NCI-H2227 (cell line): ENCODE measurements at regions not wholly inside any gene's neighbourhood (a gene's known extent, or its start where the extent isn't known, plus 50 kb on each side); places are given as distances from the start of the nearest gene placed in this dataset.
"Not testable (repeated sequence)": the region's sequence is repeated elsewhere in the genome, so short reads cannot be mapped to it uniquely, and the experiment has no call there.

Experiments
- DNase-seq: peaks from one replicate; lab custom pipeline; 2025; ENCODE audit not compliant: unreplicated experiment; lab: John Stamatoyannopoulos, UW

DNA sequence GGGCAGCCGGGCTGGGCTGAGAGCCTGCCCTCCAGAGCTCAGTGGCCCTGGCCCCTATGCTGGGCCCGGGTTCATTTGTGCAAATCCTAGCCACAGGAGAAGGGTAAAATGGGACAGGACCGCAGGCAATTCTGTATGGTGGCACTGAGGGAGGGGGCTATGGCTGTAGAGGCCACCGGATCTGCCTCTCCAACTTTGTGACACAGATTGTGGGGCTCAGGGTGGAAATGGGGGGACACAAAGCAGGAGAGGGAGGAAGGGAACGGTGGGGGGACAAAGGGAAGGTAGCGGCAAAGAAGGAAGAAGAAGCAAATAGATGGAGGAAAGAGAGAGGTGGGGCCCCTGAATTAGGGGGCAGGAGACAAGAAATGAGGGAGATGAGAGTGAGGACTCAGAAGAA is 201.1 kb downstream of the SMAD2 start:
- no peak for DNase-seq

DNA sequence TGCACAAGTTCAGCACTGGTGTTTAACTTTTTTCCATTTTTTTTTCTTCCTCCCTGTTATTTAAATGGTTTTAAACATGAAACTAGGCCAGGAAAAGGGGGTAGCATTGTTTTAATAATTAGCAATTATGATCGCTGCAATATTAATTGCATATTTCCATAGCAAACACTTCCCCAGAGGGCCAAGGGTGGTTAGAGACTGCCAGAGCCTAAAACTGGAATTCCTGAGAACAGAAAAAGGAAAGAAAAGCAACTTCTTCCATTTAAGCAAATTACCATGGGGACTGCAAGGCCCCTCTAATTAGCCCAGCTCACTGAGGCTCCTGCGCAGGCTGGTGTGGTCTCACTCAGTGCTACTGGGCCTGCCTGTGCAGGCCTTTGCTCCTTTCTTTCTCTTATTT is 201.5 kb downstream of the SMAD2 start:
- DNase-seq = no peak

DNA sequence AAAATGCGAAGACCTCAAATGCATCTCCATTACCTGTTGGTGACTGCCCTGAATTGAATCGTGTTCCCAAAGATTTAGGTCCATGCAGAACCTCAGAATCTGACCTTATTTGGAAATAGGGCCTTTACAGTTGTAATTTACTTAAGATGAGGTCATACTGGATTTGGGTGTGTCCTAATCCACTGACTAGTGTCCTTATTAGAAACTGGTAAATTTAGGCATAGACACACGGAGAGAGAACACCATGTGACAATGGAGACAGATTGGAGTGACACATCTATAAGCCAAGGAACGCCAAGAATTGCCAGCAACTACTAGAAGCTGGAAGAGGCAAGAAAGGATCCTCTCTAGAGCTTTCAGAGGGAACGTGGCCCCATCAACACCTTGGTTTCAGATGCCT is 203.1 kb downstream of the SMAD2 start:
- DNase-seq = no peak

DNA sequence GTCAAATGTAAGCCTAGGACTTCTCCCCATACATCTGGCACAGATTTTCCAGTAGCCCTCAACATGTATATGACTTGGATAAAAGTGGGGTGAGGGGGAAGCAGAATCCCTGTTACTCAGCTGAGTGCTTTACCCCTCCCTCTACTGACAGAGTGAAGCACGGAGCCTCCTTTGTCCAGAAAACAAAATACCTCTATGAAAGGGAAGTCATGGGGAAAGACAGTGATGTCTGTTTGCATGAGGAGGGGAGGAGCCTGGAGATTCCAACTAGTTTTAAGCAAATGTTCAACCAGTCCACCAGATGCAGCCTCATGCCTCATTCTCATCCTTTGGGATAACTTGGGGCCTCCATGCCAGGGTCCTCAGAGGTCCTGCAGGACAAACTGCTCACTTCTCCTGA is 203.9 kb downstream of the SMAD2 start:
- no peak for DNase-seq

DNA sequence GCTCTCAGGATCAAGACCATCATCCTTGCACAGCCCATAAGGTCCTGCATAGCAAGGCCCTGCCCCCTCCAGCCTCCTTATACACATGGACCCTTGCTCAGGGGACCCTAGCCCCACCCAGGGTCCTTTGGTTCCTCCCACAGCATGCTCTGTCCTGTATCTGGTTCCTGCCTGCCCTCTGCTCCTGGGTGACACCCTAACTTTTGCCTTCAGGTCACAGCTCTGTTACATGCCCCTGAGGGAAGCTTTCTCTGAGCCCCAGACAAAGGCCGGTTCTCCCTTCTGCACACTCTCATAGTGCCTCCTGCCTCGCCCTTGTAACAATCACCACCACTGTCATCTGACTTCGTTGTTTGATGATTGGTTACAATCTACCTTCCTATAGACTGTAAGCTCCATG is 204.8 kb downstream of the SMAD2 start:
- DNase-seq = no peak

DNA sequence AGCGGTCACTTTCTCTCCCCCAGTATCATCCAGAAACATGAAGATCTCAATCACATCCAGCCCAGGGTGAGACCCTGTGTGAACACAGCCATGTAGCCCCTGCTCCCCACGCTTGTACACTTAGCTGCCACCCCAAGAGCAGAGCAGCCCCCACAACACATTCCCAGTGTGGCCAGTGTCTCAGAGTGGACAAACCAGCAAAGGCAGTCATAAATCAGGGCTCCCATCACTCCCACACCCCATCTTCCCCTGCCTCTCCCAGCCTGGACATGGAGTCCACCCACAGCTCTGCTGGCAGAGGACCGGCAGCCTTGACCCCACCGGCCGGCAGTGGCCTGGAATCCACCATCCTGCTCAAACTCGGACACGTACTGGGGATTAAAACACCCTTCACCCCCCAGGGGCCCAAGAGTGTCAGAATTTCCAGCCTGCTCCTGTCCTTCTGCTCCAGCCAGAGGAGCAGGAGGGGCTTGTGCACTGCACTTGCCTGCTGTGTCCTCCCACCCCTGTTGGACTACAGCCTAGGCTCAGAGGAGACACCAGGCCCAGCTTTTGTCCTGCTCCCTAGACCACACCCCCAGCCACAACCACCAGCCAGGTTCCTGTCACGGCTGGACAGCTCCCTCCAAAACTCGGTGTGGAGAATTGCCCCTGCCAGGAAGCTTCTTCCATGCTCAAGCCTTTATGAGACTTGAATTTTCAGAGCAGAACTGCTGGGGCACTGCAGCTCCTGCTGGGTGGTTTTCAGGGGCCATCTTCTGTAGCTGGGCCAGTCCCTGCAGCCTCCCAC is 206.1 kb downstream of the SMAD2 start:
- no peak for DNase-seq

DNA sequence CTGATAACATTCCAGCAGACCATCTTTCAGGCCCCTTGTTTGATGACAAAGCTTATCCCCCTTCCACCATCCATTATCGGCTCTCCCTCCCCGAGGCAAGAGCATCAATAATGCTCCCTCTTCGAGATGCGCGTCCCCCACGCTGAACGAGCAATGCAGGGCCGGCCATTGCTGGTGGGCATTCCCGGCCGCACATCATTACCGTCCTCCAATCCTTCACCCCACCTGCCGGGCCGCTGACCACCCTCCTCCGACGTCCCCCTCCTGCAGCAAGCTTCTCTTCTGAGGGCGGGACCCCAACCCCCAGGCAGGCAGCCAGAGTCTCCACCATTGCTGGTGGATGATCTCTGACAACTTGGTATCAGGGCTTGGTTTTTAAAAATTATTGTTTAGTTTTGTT is 208.6 kb downstream of the SMAD2 start:
- no peak for DNase-seq

DNA sequence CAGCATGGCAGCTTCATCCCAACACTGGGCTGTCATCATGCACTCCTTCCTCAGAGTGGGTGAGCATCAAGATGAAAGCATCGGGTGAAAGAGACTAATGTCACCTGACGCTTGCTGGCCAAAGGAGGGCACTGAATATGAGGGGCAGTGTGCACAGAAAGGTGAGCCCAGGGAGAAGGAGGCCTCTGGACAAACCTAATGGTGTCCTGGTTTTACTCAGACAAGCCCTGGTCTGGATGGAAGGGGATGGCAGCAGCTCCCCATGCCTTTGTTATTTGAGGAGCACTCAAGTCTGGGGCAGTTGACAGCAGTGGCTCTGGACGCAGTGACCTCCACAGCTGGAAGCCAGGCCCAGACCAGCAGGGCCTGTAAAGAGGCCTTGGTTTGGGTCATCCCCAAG is 209.7 kb downstream of the SMAD2 start:
- no peak for DNase-seq

DNA sequence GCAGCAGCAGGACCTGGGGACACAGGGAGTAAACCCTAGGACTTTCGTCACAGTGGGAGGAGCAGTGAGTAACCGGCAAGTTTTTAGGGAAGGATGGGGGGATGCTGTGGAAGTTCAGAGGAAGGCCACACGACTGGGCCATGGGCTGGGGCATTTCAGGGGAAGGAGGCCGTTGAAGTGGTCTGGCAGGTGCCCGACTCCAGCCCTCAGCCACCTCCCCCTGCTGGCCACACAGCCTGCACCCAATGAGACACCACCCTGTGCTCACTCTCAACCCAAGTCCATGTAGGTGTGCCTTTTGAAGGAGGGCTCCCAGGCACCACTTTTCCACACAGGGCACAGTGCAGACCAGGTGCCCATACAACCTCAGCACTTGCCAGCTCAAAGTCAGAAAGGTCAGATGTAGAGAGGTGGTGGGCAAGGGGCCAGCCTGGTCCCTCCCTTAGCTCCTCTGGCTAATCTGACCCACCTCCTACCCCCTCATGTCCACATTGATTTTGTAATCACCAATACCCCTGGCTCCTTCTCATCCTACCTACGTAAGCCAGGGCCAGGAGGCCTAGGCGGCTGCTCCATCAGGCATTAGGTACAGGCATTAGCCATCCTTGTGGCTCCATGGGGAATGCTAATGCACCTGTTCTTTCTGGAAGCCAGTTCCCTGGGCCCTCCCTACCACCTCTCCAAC is 211.2 kb downstream of the SMAD2 start:
- no peak for DNase-seq

DNA sequence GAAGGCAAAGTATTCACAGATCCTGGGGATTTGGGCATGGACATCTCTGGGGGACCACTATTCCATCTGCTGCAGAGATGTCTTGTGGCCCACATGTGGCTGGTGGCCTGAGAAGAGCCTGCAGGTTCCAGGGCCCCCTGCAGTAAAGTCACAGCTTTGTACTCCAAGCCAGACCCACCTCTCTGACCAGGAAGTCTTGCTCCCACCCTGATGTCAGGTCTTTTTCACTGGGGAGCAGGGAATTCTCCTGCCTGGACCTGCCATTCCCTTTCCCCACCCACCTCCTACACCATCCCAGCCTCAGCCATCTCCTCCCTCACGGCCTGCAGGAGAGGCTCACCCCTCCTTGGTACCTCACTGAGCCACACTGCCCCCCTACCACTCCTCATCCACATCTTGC is 211.8 kb downstream of the SMAD2 start:
- no peak for DNase-seq

DNA sequence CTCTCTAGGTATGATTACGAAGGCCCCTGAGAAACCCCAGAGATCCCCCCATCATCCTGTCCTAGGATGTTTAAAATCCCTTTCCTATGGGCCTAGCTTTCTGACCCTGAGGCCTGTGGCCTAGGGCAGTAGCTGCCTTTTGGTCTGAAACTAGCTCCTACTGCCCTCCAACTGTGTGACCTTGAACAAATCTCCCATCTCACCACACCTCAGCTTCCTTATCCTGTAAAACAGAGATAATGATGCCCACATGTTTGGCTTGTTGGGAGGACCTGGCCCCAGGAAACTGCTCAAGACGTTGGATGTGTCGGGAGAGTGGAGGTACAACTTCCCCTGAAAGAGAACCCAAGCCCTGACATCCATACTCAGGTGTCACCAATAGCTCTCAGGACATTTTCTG is 213.2 kb downstream of the SMAD2 start:
- DNase-seq = no peak

DNA sequence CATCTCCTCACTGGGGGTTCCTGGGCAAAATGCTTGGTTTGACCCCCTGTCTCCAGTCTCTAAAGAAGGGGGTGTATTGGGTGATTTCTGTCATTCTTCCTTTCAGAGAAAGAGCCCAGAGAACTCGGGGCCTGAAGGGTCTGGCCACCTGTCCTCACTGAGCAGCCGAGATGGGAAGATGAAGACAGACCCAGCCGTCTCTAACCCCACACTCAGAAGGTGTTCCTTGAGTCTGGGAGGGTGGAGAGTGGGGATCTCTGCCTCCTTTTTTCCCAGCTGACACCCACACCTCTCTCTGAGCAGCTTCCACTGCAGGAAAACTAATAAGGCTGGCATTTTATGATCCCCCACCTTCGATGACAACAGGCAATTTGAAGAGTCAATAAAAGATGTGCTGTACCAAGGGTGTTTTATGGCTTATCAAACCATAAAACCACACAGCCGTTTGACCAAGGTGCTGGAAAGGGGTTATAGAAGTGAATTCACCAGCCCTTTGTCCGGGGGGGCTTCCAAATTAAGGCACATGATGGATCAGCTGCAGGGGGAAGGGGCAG is 213.8 kb downstream of the SMAD2 start:
- DNase-seq = no peak

DNA sequence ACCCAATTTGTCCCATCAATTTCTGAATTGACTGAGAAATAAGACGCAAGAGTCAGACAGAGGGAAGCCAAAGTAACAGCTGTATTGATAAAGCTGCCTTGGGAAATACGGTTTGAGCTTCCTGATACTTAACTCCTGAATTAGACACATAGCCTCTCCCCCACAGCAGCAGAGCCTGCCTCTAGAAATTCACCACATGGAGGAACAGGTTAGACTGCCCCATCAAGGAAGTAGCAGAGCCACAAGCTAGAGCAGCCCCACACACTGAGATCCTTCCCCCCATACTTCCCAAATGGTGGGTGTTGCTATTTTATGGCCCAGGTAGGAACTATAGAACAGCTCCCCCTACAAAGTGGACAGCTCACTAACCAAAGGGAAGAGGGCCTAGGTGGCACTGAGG is 220.0 kb downstream of the SMAD2 start:
- DNase-seq = no peak

DNA sequence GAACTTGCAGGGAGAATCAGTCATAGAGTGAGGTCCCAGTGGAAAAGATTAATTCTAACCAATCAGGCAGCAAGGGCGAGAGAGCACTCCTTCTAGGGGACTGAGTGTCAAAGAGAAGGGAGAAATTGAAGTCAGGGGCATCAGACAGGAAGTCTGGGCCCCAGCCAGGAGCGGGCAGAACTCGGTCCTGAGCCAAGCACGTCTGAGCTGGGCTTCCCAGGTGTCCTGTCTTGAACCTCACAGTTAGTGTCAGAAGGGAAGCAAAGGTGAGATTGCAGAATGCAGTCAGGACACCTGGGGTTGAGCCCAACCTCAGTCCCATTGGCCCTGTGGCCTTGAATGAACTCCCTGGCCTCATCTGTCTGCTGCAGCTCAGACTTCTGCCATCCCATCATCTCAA is 220.9 kb downstream of the SMAD2 start:
- DNase-seq = no peak

DNA sequence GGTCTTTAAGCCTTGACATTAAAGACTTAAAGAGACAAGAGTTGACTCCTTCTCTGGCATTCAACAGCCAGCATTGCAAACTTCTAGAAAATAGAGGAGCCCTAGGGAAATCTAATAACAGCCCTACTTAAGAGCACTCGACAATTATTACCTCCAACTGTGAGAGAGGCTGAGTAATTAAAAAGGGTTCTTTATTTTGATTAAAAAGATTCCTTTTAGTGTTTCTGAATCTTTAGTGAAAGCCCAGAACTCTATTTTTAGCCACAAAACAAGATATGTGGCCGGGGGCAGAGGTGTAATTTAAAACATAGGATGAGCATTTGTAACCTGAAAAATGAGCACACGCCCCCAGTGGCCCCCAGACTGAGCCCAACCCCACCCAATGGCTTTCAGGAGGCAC is 222.3 kb downstream of the SMAD2 start:
- no peak for DNase-seq

DNA sequence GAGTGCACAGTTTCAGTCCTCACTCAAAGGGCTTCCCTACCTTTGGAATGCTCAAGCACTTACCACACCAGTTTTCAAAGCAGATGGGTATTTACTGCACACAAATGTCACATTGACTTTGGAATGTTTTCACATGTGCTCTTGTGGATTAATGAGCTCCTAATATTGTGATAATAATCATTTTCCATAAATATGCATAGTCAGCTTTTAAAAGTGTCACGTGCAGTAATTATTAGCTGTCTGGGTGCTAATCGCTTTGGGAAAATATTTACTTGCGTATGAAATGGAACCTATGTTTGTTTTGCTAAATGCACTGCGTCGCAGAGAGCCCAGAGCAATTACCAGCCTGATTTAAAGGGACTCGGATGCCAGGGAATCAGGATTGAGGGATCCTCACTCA is 229.3 kb downstream of the SMAD2 start:
- DNase-seq = no peak

DNA sequence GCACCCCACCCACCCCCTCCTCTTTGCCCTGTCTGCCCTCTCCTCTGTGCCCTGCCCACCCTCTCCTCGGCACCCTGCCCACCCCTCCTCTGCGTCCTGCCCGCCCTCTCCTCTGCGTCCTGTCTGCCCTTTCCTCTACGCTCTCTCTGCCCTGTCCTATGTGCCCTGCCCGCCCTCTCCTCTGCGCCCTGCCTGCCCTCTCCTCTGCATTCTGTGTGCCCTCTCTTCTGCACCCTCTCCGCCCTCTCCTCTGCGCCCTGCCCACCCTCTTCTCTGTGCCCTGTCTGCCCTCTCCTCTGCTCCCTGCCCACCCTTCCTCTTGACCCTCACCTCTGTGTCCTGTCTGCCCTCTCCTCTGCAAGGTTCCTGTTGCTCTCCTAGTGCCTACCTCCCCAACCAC is 233.6 kb downstream of the SMAD2 start:
- no peak for DNase-seq

DNA sequence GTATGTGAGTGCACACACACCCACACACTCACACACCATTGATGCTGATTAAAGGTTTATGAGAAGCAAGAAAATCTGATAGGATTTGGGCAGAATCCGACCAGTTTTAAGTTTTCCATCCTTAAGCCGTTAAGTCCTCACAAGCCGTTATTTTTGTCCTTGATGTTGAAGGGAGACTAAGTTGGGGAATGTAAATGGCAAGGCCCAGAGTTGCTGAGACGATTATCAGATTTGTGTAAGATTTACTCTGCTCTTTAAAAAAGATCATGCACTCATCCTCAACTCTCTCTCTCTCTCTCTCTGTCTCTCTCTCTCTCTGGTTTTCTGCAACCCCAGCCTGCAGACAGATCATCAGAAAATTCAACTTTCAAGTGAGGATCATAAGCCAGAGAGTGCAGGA is 238.8 kb downstream of the SMAD2 start:
- DNase-seq = no peak

DNA sequence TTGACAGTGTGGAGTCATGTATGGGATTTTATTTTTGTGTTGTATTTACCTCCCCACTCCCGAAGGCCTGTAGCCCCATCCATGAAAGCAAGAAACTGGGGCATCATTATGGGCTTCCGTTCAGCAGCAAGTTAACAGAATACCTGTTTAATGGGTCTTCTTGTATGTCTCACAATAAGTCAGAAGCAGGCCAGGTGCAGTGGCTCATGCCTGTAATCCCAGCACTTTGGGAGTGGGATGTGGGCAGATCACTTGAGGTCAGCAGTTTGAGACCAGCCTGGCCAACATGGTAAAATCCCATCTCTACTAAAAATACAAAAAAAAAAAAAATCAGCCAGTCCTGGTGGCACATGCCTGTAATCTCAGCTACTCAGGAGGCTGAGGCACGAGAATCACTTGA is 239.7 kb downstream of the SMAD2 start:
- not testable (repeated sequence) for DNase-seq

DNA sequence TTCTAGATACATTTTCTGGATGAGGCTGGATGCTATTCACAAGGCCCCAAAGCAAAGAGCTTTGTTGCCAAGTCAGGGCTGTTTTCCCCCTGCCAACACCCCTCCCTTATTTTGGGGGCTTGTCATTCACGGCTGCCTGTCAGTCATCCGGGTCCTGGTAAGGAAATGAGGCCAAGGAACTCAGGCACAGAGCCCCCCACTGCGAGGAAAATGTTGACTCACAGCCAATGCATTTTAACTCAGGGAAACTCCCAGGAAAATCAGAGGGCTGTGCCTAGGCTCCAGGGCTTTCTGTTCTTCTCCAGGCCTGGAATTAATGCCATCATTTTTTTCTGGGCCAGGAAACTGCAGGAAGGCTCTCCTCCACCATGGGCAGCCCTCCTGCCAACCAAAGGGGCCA is 241.1 kb downstream of the SMAD2 start:
- no peak for DNase-seq

DNA sequence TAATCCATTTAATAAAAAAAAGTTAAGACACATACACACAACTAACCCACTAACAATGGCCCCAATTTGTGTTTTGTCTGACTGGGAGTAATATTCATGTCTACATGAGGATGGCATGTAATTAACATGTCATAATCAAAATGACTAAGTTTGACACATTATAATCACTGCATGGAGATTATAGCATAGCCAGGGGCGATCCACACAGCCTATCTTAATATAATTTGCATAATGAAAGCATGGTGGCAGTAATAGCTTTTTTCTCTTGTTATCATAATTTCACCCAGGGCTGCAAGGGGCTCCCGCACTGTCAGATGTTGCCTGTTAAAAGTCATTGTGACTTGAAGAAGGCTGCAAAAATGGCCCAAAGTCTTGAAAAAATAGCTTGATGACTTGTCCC is 243.7 kb downstream of the SMAD2 start:
- DNase-seq = no peak

DNA sequence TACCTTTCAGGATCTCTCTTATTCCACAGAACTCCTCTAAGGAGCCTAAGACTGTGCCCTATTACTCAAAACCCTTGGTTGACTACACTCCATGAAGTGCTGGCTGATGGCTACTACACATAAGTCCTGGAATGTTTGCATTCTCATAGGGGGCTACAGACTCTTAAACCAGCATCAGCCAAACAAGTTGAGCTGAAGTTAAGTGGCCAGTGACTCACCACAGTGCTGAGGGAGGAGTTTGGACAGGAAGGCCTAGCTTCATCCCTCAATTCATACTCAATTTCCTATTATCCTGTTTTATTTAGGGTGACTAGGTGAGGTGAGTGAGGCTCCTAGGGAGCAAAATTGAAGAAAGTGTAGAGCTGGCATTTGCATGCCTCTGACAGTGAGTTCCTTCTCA is 246.7 kb downstream of the SMAD2 start:
- no peak for DNase-seq

DNA sequence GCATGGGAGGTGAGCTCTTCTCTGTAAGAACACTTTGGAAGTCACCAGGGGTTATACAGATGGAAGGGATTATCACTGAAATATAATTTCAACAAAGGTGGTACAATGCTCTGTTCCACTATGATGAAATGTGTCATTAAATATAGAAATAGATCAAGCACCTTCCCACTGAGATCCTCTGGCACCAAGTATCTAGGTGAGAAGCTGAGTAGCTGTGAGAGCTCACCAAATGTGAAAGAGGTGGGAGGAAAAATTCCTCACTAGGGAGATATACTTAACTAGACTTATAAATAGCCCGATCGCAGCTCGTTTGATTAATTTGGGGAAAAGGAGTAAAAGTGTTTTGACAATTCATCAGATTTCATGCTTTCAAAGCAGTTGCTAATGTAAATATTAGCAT is 247.6 kb downstream of the SMAD2 start:
- DNase-seq = no peak
